Endothelial cell of umbilical vein (primary cell): ENCODE measurements at regions not wholly inside any gene's neighbourhood (a gene's known extent, or its start where the extent isn't known, plus 50 kb on each side); places are given as distances from the start of the nearest gene placed in this dataset.

Source experiments
- BruUV-seq: library from RNA; stranded (reverse); fragments of 400-500 nt; replicated peaks from 2 replicates; lab custom pipeline; 2021; lab: Mats Ljungman, UMichigan
- CTCF ChIA-PET: fragments of 300-600, 350-600 bp; sonication (Branson Sonifier 250); formaldehyde crosslinking; loops from one replicate; lab custom pipeline; 2021; ENCODE audit warnings: antibody characterized with exemption, inconsistent platforms; lab: Charles Lee
- POLR2A ChIA-PET: fragments of 300-600, 350-600 bp; sonication (Branson Sonifier 250); formaldehyde crosslinking; loops from one replicate; lab custom pipeline; 2021; ENCODE audit warnings: antibody characterized with exemption, inconsistent platforms; lab: Charles Lee
- DNase-seq: peaks from one replicate; pipeline ENCODE4 v3.0.0-alpha.2; 2011; ENCODE audit warnings: low read depth, low spot score
- FAIRE-seq: peaks from 2 replicates; lab custom pipeline; 2011; peaks lifted over from hg19 to GRCh38; lab: Jason Lieb, UNC
- H2AFZ ChIP-seq: 2 replicates; pipeline ENCODE4 v1.6.0; 2012; ENCODE audit warnings: low read depth, low read length, control low read depth, inconsistent platforms
- H3K27ac ChIP-seq: 2 replicates; pipeline ENCODE4 v1.5.1; 2011; ENCODE audit warnings: low read depth, mild to moderate bottlenecking, control low read depth, low read length, moderate library complexity; ENCODE audit not compliant: insufficient read depth
- H3K27me3 ChIP-seq, 2 experiments: 2 replicates each; pipeline versions ENCODE4 v1.6.0 to v1.6.1; 2011; ENCODE audit warnings: low read length in 2 of 2, mixed read lengths in 1 of 2; ENCODE audit not compliant: control insufficient read depth in 2 of 2, insufficient read depth in 2 of 2
- H3K36me3 ChIP-seq, 2 experiments: 2 replicates in 1 of 2; 3 replicates in 1 of 2; pipeline ENCODE4 v1.5.1; 2011; ENCODE audit warnings: low read length in 2 of 2, mild to moderate bottlenecking in 1 of 2, moderate library complexity in 1 of 2; ENCODE audit not compliant: control insufficient read depth in 2 of 2, insufficient read depth in 2 of 2; ENCODE audit errors: extremely low read depth in 1 of 2
- H3K4me1 ChIP-seq: 3 replicates; pipeline ENCODE4 v1.5.1; 2011; ENCODE audit warnings: mild to moderate bottlenecking, low read length; ENCODE audit not compliant: control insufficient read depth, insufficient read depth; ENCODE audit errors: extremely low read depth
- H3K4me2 ChIP-seq: 2 replicates; pipeline ENCODE4 v1.6.1; 2011; ENCODE audit warnings: low read length, control low read depth, mixed read lengths; ENCODE audit not compliant: insufficient read depth
- H3K4me3 ChIP-seq, 3 experiments: fragments of 200-600 bp in 1 of 3; sonication (generic), shearing (Covaris generic) in 1 of 3; replicated peaks in 1 of 3; 2 replicates each; pipeline ENCODE4 v1.5.1; 2011 to 2016; ENCODE audit warnings: control low read depth in 3 of 3, low read length in 3 of 3, mild to moderate bottlenecking in 2 of 3, inconsistent platforms in 1 of 3, low read depth in 1 of 3, moderate library complexity in 1 of 3; ENCODE audit not compliant: insufficient read depth in 1 of 3
- H3K79me2 ChIP-seq: 2 replicates; pipeline ENCODE4 v1.6.0; 2012; ENCODE audit warnings: low read length, inconsistent platforms; ENCODE audit not compliant: control insufficient read depth, insufficient read depth
- H3K9ac ChIP-seq: replicated peaks from 2 replicates; pipeline ENCODE3; 2011; ENCODE audit warnings: low read length, control low read depth; ENCODE audit not compliant: insufficient read depth; ENCODE audit errors: extremely low read depth
- H3K9me1 ChIP-seq: replicated peaks from 3 replicates; pipeline ENCODE4 v1.6.0; 2011; ENCODE audit warnings: mild to moderate bottlenecking, low read length; ENCODE audit not compliant: control insufficient read depth, insufficient read depth; ENCODE audit errors: extremely low read depth
- H3K9me3 ChIP-seq: replicated peaks from 2 replicates; pipeline ENCODE4 v1.5.1; 2012; ENCODE audit warnings: low read length, inconsistent platforms; ENCODE audit not compliant: control insufficient read depth, insufficient read depth
- H4K20me1 ChIP-seq: replicated peaks from 2 replicates; pipeline ENCODE3; 2011; ENCODE audit warnings: mild to moderate bottlenecking, low read length; ENCODE audit not compliant: control insufficient read depth, insufficient read depth; ENCODE audit errors: extremely low read depth
- CTCF ChIP-seq, 2 donors: IDR thresholded peaks; 1 replicate in 1 of 2; 2 replicates in 1 of 2; pipeline ENCODE4 v1.5.1; 2011; ENCODE audit warnings: low read length in 2 of 2, mild to moderate bottlenecking in 2 of 2, moderate library complexity in 2 of 2, control low read depth in 1 of 2, inconsistent platforms in 1 of 2, low read depth in 1 of 2; ENCODE audit not compliant: insufficient read depth in 1 of 2; ENCODE audit errors: extremely low read depth in 1 of 2
- EZH2 ChIP-seq: IDR thresholded peaks from 2 replicates; pipeline ENCODE4 v1.6.1; 2012; ENCODE audit warnings: borderline replicate concordance, low read depth, mild to moderate bottlenecking, moderate library complexity, low read length, inconsistent platforms; ENCODE audit not compliant: severe bottlenecking
- FOS ChIP-seq: IDR thresholded peaks from 2 replicates; pipeline ENCODE4 v1.6.1; 2011; ENCODE audit warnings: mild to moderate bottlenecking, low read length, moderate library complexity, borderline replicate concordance; ENCODE audit not compliant: insufficient read depth
- GATA2 ChIP-seq: IDR thresholded peaks from 2 replicates; pipeline ENCODE4 v1.7.0; 2011; ENCODE audit warnings: low read depth, mild to moderate bottlenecking, moderate library complexity, mixed read lengths, low read length; ENCODE audit not compliant: insufficient read length, insufficient read depth
- JUN ChIP-seq: IDR thresholded peaks from 2 replicates; pipeline ENCODE4 v1.6.1; 2011; ENCODE audit warnings: borderline replicate concordance, low read depth; ENCODE audit not compliant: insufficient read length, insufficient read depth
- MAX ChIP-seq: IDR thresholded peaks from 2 replicates; pipeline ENCODE4 v1.6.1; 2011; ENCODE audit not compliant: insufficient read depth, insufficient read length
- MYC ChIP-seq: IDR thresholded peaks from one replicate; pipeline ENCODE4 v1.6.1; 2011; ENCODE audit warnings: mild to moderate bottlenecking, low read depth, low read length
- POLR2A ChIP-seq: IDR thresholded peaks from 2 replicates; pipeline ENCODE4 v1.6.1; 2012; ENCODE audit warnings: low read depth, mild to moderate bottlenecking, control low read depth, low read length
- POLR2AphosphoS5 ChIP-seq: IDR thresholded peaks from 2 replicates; pipeline ENCODE4 v1.6.1; 2012; ENCODE audit warnings: low read depth, mild to moderate bottlenecking, control low read depth, low read length, moderate library complexity; ENCODE audit not compliant: insufficient read depth
- dilution Hi-C: fragments of 300-500 bp; cut with MboI; formaldehyde crosslinking; loops from one replicate; pipeline ENCODE4 v1.15.0; 2019; ENCODE audit warnings: low sequenced_read_pairs; ENCODE audit not compliant: extremely low pct_ligation_motif_present
- intact Hi-C: fragments of 100-400 bp; cut with micrococcal nuclease; formaldehyde crosslinking; loops from one replicate; pipeline ENCODE4 v1.10.0; 2022

GRCh38 chr4:136599890-136600289, 932.4 kb downstream of the PCDH18 start:
- DNase-seq = no peak
- Histone ChIP-seq H3K9ac (no peak overlapping the region), H3K79me2 (no peaks in the 10 kb centered on the region), H3K36me3 (no peaks in the 10 kb centered on the region), H4K20me1 (no peaks in the 10 kb centered on the region), H3K4me2 (no peak overlapping the region), H3K4me1 (no peaks in the 10 kb centered on the region), H3K9me1 (no peaks in the 10 kb centered on the region), H3K27me3 (no peaks in the 10 kb centered on the region), H3K27ac (no peak overlapping the region), H2AFZ (no peak overlapping the region), H3K9me3 (no peaks in the 10 kb centered on the region), H3K4me3 (no peak overlapping the region)
- TF ChIP-seq POLR2A (no peak), FOS (no peak), EZH2 (no peak), MAX (no peak)
- no peak for FAIRE-seq
- CTCF ChIA-PET = no interaction called here
- BruUV-seq = no TSS peak
- dilution Hi-C loops (no loop called here), intact Hi-C loops (no loop called here)
- POLR2A ChIA-PET = no interaction called here

GRCh38 chr4:136590440-136590839, 941.9 kb downstream of the PCDH18 start:
- Histone ChIP-seq H3K79me2 (no peaks in the 10 kb centered on the region), H4K20me1 (no peaks in the 10 kb centered on the region), H3K9ac (no peak overlapping the region), H3K4me2 (no peak overlapping the region), H3K9me3 (no peaks in the 10 kb centered on the region), H3K27ac (no peak overlapping the region), H3K27me3 (no peaks in the 10 kb centered on the region), H3K4me3 (no peak overlapping the region), H3K9me1 (no peaks in the 10 kb centered on the region), H2AFZ (no peak overlapping the region), H3K36me3 (no peaks in the 10 kb centered on the region), H3K4me1 (no peaks in the 10 kb centered on the region)
- no peak for TF ChIP-seq CTCF (IDR thresholded peaks at IDR 0.05; ENCODE audit: extremely low read depth in 1 of 2, insufficient read depth in 1 of 2, low read depth in 1 of 2, low read length in 2 of 2)
- no peak for TF ChIP-seq FOS
- no peak for TF ChIP-seq MAX
- TF ChIP-seq MYC = no peak
- no peak for TF ChIP-seq EZH2
- TF ChIP-seq GATA2 = no peak
- no peak for TF ChIP-seq POLR2A
- no peak for TF ChIP-seq JUN
- no peak for TF ChIP-seq POLR2AphosphoS5
- ChIA-PET CTCF (interaction anchor here (1.4 kb wide), 1 partner anchor 9 kb away, joined by 3 read pairs; no protein-coding TSS in a partner anchor), POLR2A (no interaction called here)
- no TSS peak for BruUV-seq
- no peak for DNase-seq
- FAIRE-seq = no peak
- intact Hi-C loops = no loop called here
- dilution Hi-C loops = no loop called here
